GM06990 (cell line): ENCODE measurements at regions not wholly inside any gene's neighbourhood (a gene's known extent, or its start where the extent isn't known, plus 50 kb on each side); places are given as distances from the start of the nearest gene placed in this dataset.

Source experiments
- DNase-seq: peaks from one replicate; pipeline ENCODE4 v3.0.0-alpha.2; 2011; ENCODE audit not compliant: insufficient read length; ENCODE audit errors: extremely low read depth
- H3K27me3 ChIP-seq: replicated peaks from 2 replicates; pipeline ENCODE4 v1.6.0; 2011; ENCODE audit warnings: low read length; ENCODE audit not compliant: control insufficient read depth, insufficient read depth
- H3K36me3 ChIP-seq: 2 replicates; pipeline ENCODE4 v1.5.1; 2011; ENCODE audit warnings: low read length; ENCODE audit not compliant: control insufficient read depth, insufficient read depth
- H3K4me3 ChIP-seq: replicated peaks from 2 replicates; pipeline ENCODE4 v1.5.1; 2011; ENCODE audit warnings: low read depth, mild to moderate bottlenecking, control low read depth, low read length
- CTCF ChIP-seq: IDR thresholded peaks from 2 replicates; pipeline ENCODE4 v1.5.1; 2011; ENCODE audit warnings: low read length, control low read depth, mild to moderate bottlenecking, inconsistent platforms; ENCODE audit not compliant: insufficient read depth, poor library complexity, severe bottlenecking

- DNase-seq: no peak
- H3K27me3 ChIP-seq: no peaks in the 10 kb centered on the region
- no peak for TF ChIP-seq CTCF
- H3K36me3 ChIP-seq: no peaks in the 10 kb centered on the region
- no peak overlapping the region for H3K4me3 ChIP-seq
Observed at GRCh38 chr5:125004009-125004408, 257.6 kb upstream of the ZNF608 start.

GRCh38 chr5:125005266-125005665, 258.8 kb upstream of the ZNF608 start:
- no peak for TF ChIP-seq CTCF
- Histone ChIP-seq H3K4me3 (no peak overlapping the region), H3K27me3 (no peaks in the 10 kb centered on the region), H3K36me3 (no peaks in the 10 kb centered on the region)
- DNase-seq: peak; percentile 55

- peak; percentile 75 for DNase-seq
- H3K27me3 ChIP-seq: no peaks in the 10 kb centered on the region
- no peak overlapping the region for H3K4me3 ChIP-seq
- TF ChIP-seq CTCF: no peak
- no peaks in the 10 kb centered on the region for H3K36me3 ChIP-seq
Observed at GRCh38 chr5:125006011-125006685, 259.7 kb upstream of the ZNF608 start.

- H3K4me3 ChIP-seq: no peak overlapping the region
- DNase-seq: no peak
- no peaks in the 10 kb centered on the region for H3K36me3 ChIP-seq
- no peak for TF ChIP-seq CTCF
- H3K27me3 ChIP-seq: no peaks in the 10 kb centered on the region
Observed at GRCh38 chr5:125010356-125010755, 263.9 kb upstream of the ZNF608 start.

GRCh38 chr5:125011014-125011413, 264.6 kb upstream of the ZNF608 start:
- no peak overlapping the region for H3K4me3 ChIP-seq
- TF ChIP-seq CTCF: no peak
- peak; percentile 39 for DNase-seq
- no peaks in the 10 kb centered on the region for H3K36me3 ChIP-seq
- H3K27me3 ChIP-seq: no peaks in the 10 kb centered on the region

- no peak for TF ChIP-seq CTCF
- no peaks in the 10 kb centered on the region for H3K27me3 ChIP-seq
Observed at GRCh38 chr5:125011419-125011818, 265.0 kb upstream of the ZNF608 start.

More at GRCh38 chr5:125011419-125011818, 265.0 kb upstream of the ZNF608 start:
- H3K4me3 ChIP-seq: no peak overlapping the region
- no peak for DNase-seq
- H3K36me3 ChIP-seq: no peaks in the 10 kb centered on the region
